Activated T-cell treated with anti-CD3 and anti-CD28 coated beads, Interleukin-2, amount 50 U/mL, for 1 hour (primary cell): ENCODE measurements at regions not wholly inside any gene's neighbourhood (a gene's known extent, or its start where the extent isn't known, plus 50 kb on each side); places are given as distances from the start of the nearest gene placed in this dataset.

Experiments
- DNase-seq: peaks from one replicate; pipeline ENCODE4 v3.0.0-alpha.2; 2020

- DNase-seq = no peak
Observed at GRCh38 chr19:46911456-46911855, 50.7 kb downstream of the ARHGAP35 start.

GRCh38 chr19:46913198-46913851 lies 52.5 kb downstream of the ARHGAP35 start:
- no peak for DNase-seq

- no peak for DNase-seq
Observed at GRCh38 chr19:46913852-46914430, 53.1 kb downstream of the ARHGAP35 start.

- DNase-seq = no peak
Observed at GRCh38 chr19:46915386-46915785, 54.6 kb downstream of the ARHGAP35 start.

- DNase-seq = no peak
Observed at GRCh38 chr19:46917002-46917401, 56.2 kb downstream of the ARHGAP35 start.

- no peak for DNase-seq
Observed at GRCh38 chr19:46919324-46919723, 58.5 kb downstream of the ARHGAP35 start.

GRCh38 chr19:46920362-46920761 lies 59.6 kb downstream of the ARHGAP35 start:
- no peak for DNase-seq

GRCh38 chr19:46921071-46921470 lies 60.3 kb downstream of the ARHGAP35 start:
- no peak for DNase-seq

- DNase-seq = no peak
Observed at GRCh38 chr19:46922465-46922864, 61.7 kb downstream of the ARHGAP35 start.

- DNase-seq = no peak
Observed at GRCh38 chr19:46924874-46925547, 64.2 kb downstream of the ARHGAP35 start.

- DNase-seq = no peak
Observed at GRCh38 chr19:46925548-46925950, 64.8 kb downstream of the ARHGAP35 start.

- no peak for DNase-seq
Observed at GRCh38 chr19:46926170-46927071, 65.6 kb downstream of the ARHGAP35 start.

GRCh38 chr19:46927106-46927505 lies 66.3 kb downstream of the ARHGAP35 start:
- DNase-seq = no peak

GRCh38 chr19:46927893-46928292 lies 67.1 kb downstream of the ARHGAP35 start:
- no peak for DNase-seq

- no peak for DNase-seq
Observed at GRCh38 chr19:46928951-46929350, 68.2 kb downstream of the ARHGAP35 start.

GRCh38 chr19:46931202-46931601 lies 70.4 kb downstream of the ARHGAP35 start:
- no peak for DNase-seq

- no peak for DNase-seq
Observed at GRCh38 chr19:46932346-46932745, 71.5 kb downstream of the ARHGAP35 start.

GRCh38 chr19:46935066-46935663 lies 74.4 kb downstream of the ARHGAP35 start:
- no peak for DNase-seq

- no peak for DNase-seq
Observed at GRCh38 chr19:46943150-46943946, 76.3 kb upstream of the NPAS1 start.

GRCh38 chr19:46944123-46944748 lies 75.4 kb upstream of the NPAS1 start:
- DNase-seq = no peak

- DNase-seq = no peak
Observed at GRCh38 chr19:46944918-46945628, 74.6 kb upstream of the NPAS1 start.
